ENCODE measurements at regions not wholly inside any gene's neighbourhood (a gene's known extent, or its start where the extent isn't known, plus 50 kb on each side); places are given as distances from the start of the nearest gene placed in this dataset.
"Not testable (repeated sequence)": the region's sequence is repeated elsewhere in the genome, so short reads cannot be mapped to it uniquely, and the experiment has no call there.

GRCh38 chr9:21598749-21599148 is 116.6 kb upstream of the IFNE start:
- no peak for DNase-seq (ENCODE audit: low spot score)

DNA sequence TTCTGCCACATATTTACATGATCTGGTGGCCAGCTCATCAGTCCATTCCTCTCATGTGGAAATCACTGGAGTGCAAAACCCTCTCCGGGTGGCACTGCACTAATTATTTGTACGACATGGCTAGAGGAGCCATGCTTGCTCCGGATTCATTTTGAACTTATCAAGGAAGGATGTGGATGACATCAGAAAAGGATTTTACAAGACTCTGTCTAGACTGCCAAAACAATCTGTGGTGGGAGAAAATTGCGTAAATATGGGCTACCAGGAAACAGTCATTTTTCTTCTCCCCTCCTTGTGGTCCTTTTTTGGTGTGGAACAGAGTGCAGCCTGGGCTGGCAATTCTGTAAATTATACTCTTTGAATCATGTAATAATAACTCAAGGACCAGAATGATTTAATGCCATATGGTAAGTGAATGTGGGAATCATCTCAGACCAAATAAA is 123.4 kb upstream of the IFNE start:
- DNase-seq (ENCODE audit: low spot score) = no peak

GRCh38 chr9:21607576-21607975 is 125.5 kb upstream of the IFNE start:
- DNase-seq (ENCODE audit: low spot score) = no peak

- no peak for DNase-seq (ENCODE audit: low spot score)
Measured at GRCh38 chr9:21608200-21608599, 126.1 kb upstream of the IFNE start.

DNA sequence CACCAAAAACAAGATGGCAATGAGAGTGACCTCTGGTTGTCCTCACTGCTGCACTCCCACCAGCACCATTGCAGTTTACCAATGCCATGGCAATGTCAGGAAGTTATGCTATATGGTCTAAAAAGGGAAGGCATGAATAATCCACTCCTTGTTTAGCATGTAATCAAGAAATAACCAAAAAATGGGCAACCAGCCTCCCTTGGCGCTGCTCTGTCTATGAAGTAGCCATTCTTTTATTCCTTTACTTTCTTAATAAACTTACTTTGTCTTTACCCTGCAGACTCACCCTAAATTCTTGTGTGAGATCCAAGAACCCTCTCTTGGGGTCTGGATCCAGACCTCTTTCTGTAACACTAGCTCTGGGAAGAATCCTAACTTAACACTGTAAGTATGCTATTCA is 127.4 kb upstream of the IFNE start:
- DNase-seq (ENCODE audit: low spot score) = no peak

GRCh38 chr9:21611891-21612290 is 129.8 kb upstream of the IFNE start:
- DNase-seq (ENCODE audit: low spot score) = no peak

- DNase-seq (ENCODE audit: low spot score) = no peak
Measured at GRCh38 chr9:21615018-21615417, 132.9 kb upstream of the IFNE start.

DNA sequence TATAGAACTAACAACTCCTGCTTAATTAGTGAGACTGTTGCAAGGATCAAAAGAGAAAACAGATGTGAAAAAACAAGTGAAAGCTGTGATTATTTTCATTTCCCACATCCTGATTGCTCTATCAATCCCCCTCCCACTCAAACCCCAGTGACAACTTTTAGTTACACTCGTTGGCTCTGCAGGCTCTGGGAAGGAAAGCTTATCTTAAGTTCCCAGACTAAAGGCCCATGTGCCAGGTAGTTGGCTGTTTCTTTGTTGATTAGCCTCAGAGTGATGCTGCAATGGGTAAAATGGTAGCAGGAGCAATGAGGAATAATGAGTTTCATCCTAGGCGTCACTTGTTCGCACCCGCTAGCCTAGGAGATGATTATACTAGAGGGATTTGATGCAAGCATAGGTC is 133.3 kb upstream of the IFNE start:
- DNase-seq (ENCODE audit: low spot score) = no peak

DNA sequence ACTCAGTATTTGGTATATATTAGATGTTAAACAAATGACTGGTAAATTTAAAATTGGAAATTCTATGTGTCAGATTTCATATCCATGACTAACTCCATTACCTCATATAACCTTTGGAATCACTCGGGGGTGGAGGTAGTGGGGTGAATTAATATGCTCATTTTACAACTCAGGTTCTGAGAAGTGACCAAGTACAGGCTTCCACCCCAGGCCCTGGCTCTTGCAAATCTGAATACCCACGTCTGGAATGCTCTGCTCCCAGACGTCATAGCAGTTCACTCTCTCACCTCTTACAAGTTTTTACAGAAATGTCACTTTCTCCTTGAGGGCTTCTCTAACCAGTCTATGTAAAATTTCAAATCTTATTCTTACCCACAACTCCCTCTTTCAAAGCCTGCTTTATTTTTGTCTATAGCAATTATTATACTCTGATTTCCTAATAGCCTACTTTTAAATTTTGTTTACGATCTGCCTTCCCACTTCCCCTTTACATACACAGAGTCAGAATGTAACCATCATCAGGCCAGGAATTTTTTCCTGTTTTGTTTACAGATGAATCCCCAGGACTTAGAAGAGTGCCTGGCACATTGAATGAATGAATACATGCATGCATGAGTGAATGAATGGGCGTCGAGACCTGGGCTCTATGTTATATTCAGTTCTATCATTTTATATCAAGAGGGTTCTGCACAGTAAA is 134.1 kb upstream of the IFNE start:
- no peak for DNase-seq (ENCODE audit: low spot score)

GRCh38 chr9:21624675-21625644 is 142.8 kb upstream of the IFNE start:
- no peak for DNase-seq (ENCODE audit: low spot score)

DNA sequence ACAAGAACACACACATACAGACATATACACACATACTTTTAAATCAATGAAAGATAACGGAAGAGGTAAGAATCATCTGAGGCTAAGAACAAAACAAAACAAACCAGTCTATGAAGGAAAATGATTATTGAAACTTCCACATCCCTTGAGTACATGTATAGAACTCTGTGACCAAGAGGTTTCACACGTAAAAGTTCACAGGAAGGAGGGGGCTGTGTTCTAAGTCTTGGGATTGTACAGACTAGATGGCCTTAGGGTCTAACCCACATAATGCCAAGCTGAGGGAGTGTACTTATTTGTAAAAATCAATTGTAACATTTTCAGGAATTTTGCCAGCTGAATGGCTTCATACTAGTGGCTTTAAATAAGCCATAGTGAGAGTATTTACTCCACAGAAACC is 144.4 kb upstream of the IFNE start:
- no peak for DNase-seq (ENCODE audit: low spot score)

DNA sequence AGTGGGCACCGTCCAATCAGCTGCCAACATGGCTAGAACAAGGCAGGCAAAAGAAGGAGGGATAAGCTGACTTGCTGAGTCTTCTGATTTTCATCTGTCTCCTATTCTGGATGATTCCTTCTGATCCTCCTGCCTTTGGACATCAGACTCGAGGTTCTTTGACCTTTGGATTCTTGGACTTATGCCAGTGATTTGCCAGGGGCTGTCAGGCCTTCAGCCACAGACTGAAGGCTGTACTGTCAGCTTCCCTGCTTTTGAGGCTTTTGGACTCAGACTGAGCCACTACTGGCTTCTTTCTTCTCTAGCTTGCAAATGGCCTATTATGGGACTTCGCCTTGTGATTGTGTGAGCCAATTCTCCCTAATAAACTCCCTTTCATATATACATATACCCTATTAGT is 146.8 kb upstream of the IFNE start:
- not testable (repeated sequence) for DNase-seq (ENCODE audit: low spot score)

GRCh38 chr9:21634951-21635350 is 152.8 kb upstream of the IFNE start:
- DNase-seq (ENCODE audit: low spot score) = no peak

- DNase-seq (ENCODE audit: low spot score) = no peak
Measured at GRCh38 chr9:21638104-21638503, 156.0 kb upstream of the IFNE start.

- no peak for DNase-seq (ENCODE audit: low spot score)
Measured at GRCh38 chr9:21653091-21653490, 149.3 kb upstream of the MTAP start.

GRCh38 chr9:21653589-21653988 is 148.8 kb upstream of the MTAP start:
- no peak for DNase-seq (ENCODE audit: low spot score)

DNA sequence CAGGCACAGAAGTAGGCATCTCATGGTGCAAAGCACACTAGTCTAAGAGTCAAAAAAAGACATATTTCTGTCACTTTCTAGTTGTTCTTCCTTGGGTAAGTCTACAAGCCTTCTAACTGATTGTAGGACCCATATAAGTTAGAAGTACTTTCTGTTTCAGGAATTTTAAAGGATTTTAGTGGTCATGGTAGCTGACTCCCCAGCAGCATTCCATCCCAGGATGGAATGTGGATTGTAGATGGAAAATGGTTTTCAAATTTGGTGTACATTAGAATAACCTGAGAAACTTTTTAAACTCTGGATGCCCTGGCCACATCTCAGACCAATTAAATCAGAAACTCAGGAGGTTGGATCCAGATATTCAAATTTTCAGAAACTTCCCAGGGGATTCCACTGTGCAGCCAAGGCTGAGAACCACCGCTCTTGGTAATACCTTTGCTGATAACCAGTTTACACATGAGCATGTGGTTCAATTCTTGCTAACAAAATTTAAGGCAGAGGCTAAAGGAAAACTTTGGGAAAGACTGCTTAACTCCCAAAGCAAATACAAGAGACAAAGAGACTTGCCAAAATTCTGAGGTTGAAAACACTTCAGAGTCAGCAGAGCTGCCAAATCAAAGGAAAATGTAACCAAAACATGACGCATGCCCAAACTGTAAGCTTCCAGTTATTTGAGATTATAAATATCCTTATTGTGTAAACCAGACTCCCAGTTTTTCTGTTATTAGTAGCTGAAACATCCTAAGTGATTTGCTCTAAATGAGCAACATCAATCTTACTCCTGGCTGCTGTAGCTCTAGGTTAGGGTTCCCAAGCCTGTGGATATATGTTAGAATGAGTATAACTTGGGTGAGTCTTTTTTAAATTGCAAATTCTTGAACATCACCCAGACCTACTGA is 145.4 kb upstream of the MTAP start:
- DNase-seq (ENCODE audit: low spot score) = no peak

DNA sequence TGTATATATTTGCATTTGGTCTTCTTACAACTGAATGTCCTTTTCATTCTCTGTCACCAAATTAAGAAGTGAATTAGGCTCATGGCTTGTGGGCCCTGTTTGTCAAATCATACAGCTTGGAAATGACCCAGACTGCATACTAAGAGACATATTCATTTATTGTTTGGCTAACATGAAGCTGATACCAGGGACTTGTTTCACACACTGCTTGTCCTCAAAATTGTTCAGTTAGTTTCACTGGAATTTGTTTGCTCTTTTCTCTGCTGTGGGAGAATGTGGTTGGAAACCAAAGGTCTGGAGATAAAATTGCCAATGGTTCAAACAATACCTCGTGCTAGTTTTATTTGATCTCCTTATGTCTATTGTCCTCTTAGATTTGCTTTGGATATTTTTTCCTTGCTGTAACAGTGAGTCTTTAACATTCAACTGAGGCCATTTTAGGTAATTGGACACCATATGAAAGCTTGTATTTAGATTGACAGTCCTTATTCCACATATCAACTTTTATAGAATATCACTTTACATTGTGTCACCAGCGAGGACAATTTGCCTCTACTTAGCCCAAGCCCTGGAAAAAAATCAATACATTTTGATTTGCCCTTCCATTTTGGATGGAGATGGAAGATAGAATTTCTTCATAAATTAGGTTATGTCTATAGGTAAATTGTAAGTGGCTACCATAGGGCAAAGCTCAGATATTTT is 144.3 kb upstream of the MTAP start:
- no peak for DNase-seq (ENCODE audit: low spot score)

DNA sequence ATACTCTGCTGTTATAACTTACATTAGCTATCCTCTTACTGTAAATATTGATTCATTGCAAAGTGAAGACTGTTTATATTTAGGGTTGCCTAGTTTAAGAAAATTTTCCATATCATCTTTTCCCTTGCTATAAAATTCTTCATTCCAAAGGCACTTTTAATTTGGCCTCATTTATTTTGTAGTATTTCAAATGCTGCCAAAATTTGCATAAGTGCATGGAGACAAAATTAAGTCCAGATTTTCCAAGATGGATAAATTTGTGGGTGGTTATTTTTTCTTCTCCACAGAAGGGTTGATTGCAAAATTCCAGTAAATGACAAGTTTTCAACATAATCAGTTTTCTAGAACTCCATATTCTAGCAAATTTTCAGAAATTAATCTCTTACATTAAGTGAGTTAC is 141.5 kb upstream of the MTAP start:
- DNase-seq (ENCODE audit: low spot score) = no peak

DNA sequence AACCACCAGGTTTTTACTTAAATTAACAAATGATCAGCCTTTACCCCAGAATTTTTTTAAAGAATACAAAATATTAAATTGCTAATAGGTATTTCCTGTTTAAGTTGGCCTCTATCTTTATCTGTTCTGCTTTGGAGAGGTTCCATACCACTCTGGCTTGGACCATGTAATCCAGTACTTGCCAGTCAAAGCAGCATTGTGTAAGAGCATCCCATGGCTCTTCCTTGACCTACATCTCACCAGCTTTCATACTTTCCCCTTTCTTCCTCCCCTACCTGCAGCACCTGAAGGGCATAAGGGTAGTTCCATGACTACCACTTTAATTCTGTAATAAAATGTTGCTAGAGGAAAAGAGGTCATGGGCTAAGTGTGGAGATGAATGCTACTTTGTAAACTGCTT is 140.8 kb upstream of the MTAP start:
- no peak for DNase-seq (ENCODE audit: low spot score)

GRCh38 chr9:21668516-21668915 is 133.9 kb upstream of the MTAP start:
- DNase-seq (ENCODE audit: low spot score) = no peak

DNA sequence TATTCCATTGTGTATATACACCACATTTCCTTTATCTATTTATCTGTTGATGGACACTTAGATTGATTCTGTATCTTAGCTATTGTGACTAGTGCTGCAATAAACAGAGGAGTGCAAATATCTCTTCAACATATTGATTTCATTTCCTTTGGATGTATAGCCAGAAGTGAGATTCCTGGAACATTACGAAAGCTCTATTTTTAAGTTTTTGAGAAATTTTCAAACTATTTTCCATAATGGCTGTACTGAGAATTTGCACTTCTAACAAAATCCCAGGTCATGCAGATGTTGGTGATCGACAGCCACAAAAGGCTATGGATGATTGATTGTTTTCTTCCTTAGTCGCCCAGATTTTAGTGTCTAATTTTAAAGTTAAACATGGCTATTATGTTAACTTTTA is 132.7 kb upstream of the MTAP start:
- no peak for DNase-seq (ENCODE audit: low spot score)

Data from HuH-7 (cell line).